ENCODE measurements at regions not wholly inside any gene's neighbourhood (a gene's known extent, or its start where the extent isn't known, plus 50 kb on each side); places are given as distances from the start of the nearest gene placed in this dataset.

DNA sequence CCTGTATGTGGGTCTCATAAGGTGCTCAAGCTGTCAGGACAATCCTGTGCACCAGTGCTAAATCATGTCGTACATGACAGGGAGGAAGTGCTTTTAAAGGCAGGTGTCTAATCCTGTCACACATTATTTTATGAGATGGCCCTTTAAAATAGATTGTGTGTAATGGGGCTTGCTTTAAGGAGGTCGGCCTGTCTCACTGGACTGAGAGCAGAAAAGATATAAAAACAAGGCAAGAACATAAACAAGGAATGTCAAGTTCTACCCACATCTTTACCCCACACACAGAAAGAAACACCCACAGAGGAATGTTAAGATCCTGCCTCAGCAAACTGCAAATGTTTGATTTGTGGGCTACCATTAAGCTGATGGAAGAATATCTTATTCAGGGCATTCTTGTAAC lies 279.0 kb downstream of the FOXA2 start:
- intact Hi-C loops (cut with DNase I; ENCODE audit: low total_unique reads), result no loop called here
- WGBS, 5 donors, result 47 to 59% (median 58%) methylated on average over 2 of the region's 2 CpGs
- Histone ChIP-seq H3K27ac (no peak overlapping the region), H3K4me3 (no peak overlapping the region), H3K9me3 (no peaks in the 10 kb centered on the region), H3K4me1 (no peaks in the 10 kb centered on the region), H3K36me3 (no peaks in the 10 kb centered on the region), H3K27me3 (no peaks in the 10 kb centered on the region)
- DNase-seq, result no peak
- TF ChIP-seq EP300 (IDR thresholded peaks at IDR 0.05) (no peak), POLR2A (IDR thresholded peaks at IDR 0.05) (no peak)

DNA sequence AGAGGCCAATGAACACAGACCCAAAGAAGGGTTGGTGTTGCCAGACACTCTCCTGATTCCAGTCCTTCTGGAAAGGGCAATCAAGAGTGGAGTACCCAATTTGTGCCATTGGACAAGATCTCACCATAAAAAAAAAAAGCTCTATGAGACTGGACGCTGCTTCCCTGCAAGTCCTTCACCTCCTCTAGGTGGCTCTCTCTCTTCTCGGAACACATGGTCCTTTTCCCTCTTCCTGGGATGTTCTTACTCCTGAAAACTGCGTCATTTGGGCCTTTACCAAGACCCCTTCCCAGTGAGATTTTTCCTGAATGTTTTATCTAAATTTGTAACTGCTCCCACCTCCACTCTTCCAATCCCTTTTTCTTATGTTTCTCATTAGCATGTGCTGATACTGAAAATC lies 280.8 kb downstream of the FOXA2 start:
- intact Hi-C loops (cut with DNase I; ENCODE audit: low total_unique reads), result no loop called here
- 39 to 65% (median 60%) methylated on average over 3 of the region's 3 CpGs for WGBS, 5 donors
- DNase-seq, result no peak
- no peaks in the 10 kb centered on the region for H3K9me3 ChIP-seq
- TF ChIP-seq, protein P1, sequence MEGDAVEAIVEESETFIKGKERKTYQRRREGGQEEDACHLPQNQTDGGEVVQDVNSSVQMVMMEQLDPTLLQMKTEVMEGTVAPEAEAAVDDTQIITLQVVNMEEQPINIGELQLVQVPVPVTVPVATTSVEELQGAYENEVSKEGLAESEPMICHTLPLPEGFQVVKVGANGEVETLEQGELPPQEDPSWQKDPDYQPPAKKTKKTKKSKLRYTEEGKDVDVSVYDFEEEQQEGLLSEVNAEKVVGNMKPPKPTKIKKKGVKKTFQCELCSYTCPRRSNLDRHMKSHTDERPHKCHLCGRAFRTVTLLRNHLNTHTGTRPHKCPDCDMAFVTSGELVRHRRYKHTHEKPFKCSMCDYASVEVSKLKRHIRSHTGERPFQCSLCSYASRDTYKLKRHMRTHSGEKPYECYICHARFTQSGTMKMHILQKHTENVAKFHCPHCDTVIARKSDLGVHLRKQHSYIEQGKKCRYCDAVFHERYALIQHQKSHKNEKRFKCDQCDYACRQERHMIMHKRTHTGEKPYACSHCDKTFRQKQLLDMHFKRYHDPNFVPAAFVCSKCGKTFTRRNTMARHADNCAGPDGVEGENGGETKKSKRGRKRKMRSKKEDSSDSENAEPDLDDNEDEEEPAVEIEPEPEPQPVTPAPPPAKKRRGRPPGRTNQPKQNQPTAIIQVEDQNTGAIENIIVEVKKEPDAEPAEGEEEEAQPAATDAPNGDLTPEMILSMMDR (IDR thresholded peaks at IDR 0.05), result no peak
- TF ChIP-seq POLR2AphosphoS5 (IDR thresholded peaks at IDR 0.05) (no peak), POLR2A (IDR thresholded peaks at IDR 0.05) (no peak), EP300 (IDR thresholded peaks at IDR 0.05) (no peak)
- no peak overlapping the region for H3K4me3 ChIP-seq
- no peaks in the 10 kb centered on the region for H3K36me3 ChIP-seq
- no peaks in the 10 kb centered on the region for H3K4me1 ChIP-seq
- no peaks in the 10 kb centered on the region for H3K27me3 ChIP-seq
- H3K27ac ChIP-seq, result no peak overlapping the region

DNA sequence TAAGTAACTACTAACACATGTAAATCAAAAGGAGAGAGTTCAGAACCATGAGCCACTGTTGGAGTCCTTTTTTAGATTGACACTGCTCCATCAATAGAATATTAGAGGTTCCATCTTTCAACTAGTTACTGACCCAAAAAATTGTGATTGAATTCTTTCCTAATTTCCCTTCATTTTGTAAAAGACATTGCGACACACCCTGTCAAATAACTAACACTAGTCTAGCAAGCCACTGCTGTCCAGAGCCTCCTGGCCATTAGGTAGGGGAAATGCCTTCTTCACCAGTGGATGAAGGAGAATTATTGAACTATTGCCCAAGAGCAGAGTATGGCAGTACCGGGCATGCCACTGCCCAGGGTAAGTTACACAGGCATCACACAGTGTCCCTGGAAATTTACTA lies 282.3 kb downstream of the FOXA2 start:
- no peak for DNase-seq
- 83 to 94% (median 92%) methylated on average over 2 of the region's 2 CpGs for WGBS, 5 donors
- H3K9me3 ChIP-seq, result no peaks in the 10 kb centered on the region
- TF ChIP-seq POLR2AphosphoS5 (IDR thresholded peaks at IDR 0.05) (no peak), POLR2A (IDR thresholded peaks at IDR 0.05) (no peak), EP300 (IDR thresholded peaks at IDR 0.05) (no peak)
- TF ChIP-seq, protein P1 (IDR thresholded peaks at IDR 0.05), result no peak
- H3K36me3 ChIP-seq, result no peaks in the 10 kb centered on the region
- intact Hi-C loops (cut with DNase I; ENCODE audit: low total_unique reads), result no loop called here
- H3K27me3 ChIP-seq, result no peaks in the 10 kb centered on the region
- H3K27ac ChIP-seq, result no peak overlapping the region
- no peak overlapping the region for H3K4me3 ChIP-seq
- H3K4me1 ChIP-seq, result no peaks in the 10 kb centered on the region

DNA sequence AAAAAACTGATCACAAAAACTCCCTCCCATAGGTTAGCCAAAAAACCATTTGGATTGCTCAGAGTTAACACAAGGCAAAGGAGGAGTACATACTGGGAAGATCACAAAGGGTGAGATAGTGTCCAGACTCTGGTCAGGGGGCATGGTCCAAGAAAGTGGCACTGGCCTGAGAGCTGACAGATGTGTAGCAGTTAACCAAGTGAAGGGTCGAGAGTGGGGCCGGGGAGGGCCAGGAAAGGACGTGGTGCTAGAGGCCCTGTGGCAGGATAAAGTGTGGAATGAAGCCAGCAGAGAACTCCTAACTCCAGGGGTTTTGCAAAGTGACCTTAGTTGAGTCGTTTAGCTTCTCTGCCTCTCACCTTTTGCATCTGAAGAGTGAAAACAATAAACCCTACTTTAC lies 290.5 kb downstream of the FOXA2 start:
- H3K4me3 ChIP-seq, result no peak overlapping the region
- no peaks in the 10 kb centered on the region for H3K36me3 ChIP-seq
- DNase-seq, result no peak
- H3K9me3 ChIP-seq, result no peaks in the 10 kb centered on the region
- intact Hi-C loops (cut with DNase I; ENCODE audit: low total_unique reads), result no loop called here
- H3K4me1 ChIP-seq, result no peaks in the 10 kb centered on the region
- H3K27me3 ChIP-seq, result peaks cover 0 to 8% (median 7%) of the 10 kb centered on the region in 3 donors
- WGBS, 5 donors, result 48 to 75% (median 69%) methylated on average over 4 of the region's 4 CpGs
- no peak overlapping the region for H3K27ac ChIP-seq
- TF ChIP-seq POLR2AphosphoS5 (IDR thresholded peaks at IDR 0.05) (no peak), POLR2A (IDR thresholded peaks at IDR 0.05) (no peak), EP300 (IDR thresholded peaks at IDR 0.05) (no peak)
- TF ChIP-seq, protein P1 (IDR thresholded peaks at IDR 0.05), result no peak

DNA sequence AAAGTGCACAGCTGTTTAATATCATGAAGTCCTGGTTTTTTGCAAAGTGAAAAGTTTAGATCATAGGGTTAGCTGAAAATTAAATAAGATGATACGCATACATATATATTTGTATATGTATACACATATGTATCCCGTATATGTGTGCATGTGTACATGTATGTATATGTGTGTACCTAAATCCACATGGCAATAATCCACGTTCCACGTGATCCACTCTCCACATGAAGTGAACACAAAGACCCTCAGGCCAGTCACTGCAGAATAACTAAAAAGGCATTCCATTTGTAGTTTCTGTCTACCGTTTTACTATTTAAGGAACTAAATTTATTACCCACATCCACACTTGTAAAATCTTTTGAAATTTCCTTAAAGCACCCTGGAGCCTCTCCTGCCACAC lies 294.9 kb downstream of the FOXA2 start:
- 70 to 84% (median 72%) methylated on average over 5 of the region's 5 CpGs for WGBS, 5 donors
- Histone ChIP-seq H3K4me3 (no peak overlapping the region), H3K27me3 (peaks cover 0 to 8% (median 6%) of the 10 kb centered on the region in 3 donors), H3K36me3 (no peaks in the 10 kb centered on the region), H3K27ac (no peak overlapping the region), H3K4me1 (no peaks in the 10 kb centered on the region), H3K9me3 (no peaks in the 10 kb centered on the region)
- intact Hi-C loops (cut with DNase I; ENCODE audit: low total_unique reads), result no loop called here
- TF ChIP-seq, protein P1 (IDR thresholded peaks at IDR 0.05), result no peak
- TF ChIP-seq POLR2AphosphoS5 (IDR thresholded peaks at IDR 0.05) (no peak), EP300 (IDR thresholded peaks at IDR 0.05) (no peak), POLR2A (IDR thresholded peaks at IDR 0.05) (no peak)
- no peak for DNase-seq

All from stomach (tissue), 8 donors.